NCI-H2029 (cell line): ENCODE measurements at regions not wholly inside any gene's neighbourhood (a gene's known extent, or its start where the extent isn't known, plus 50 kb on each side); places are given as distances from the start of the nearest gene placed in this dataset.

Experiments
- DNase-seq: peaks from one replicate; lab custom pipeline; 2025; lab: John Stamatoyannopoulos, UW

- no peak for DNase-seq
These were observed 133.4 kb upstream of the SMAD3 start for GRCh38 chr15:66931768-66932633.

GRCh38 chr15:66932634-66933024, 132.8 kb upstream of the SMAD3 start:
- DNase-seq = no peak

GRCh38 chr15:66933932-66934867, 131.2 kb upstream of the SMAD3 start:
- no peak for DNase-seq

GRCh38 chr15:66934868-66935520, 130.4 kb upstream of the SMAD3 start:
- DNase-seq = no peak

- DNase-seq = no peak
These were observed 129.7 kb upstream of the SMAD3 start for GRCh38 chr15:66935688-66936087.

GRCh38 chr15:66936109-66936860, 129.1 kb upstream of the SMAD3 start:
- no peak for DNase-seq

GRCh38 chr15:66936861-66937582, 128.4 kb upstream of the SMAD3 start:
- no peak for DNase-seq

GRCh38 chr15:66937588-66937987, 127.8 kb upstream of the SMAD3 start:
- DNase-seq = no peak

GRCh38 chr15:66938114-66938830, 127.1 kb upstream of the SMAD3 start:
- DNase-seq = no peak

GRCh38 chr15:66939016-66939415, 126.4 kb upstream of the SMAD3 start:
- no peak for DNase-seq

GRCh38 chr15:66939451-66940023, 125.9 kb upstream of the SMAD3 start:
- DNase-seq = no peak

GRCh38 chr15:66940368-66940767, 125.0 kb upstream of the SMAD3 start:
- no peak for DNase-seq

- no peak for DNase-seq
These were observed 124.2 kb upstream of the SMAD3 start for GRCh38 chr15:66941108-66941711.

- DNase-seq = no peak
These were observed 123.6 kb upstream of the SMAD3 start for GRCh38 chr15:66941791-66942190.

GRCh38 chr15:66942649-66943390, 122.6 kb upstream of the SMAD3 start:
- no peak for DNase-seq

- no peak for DNase-seq
These were observed 121.8 kb upstream of the SMAD3 start for GRCh38 chr15:66943456-66944095.

- DNase-seq = no peak
These were observed 121.3 kb upstream of the SMAD3 start for GRCh38 chr15:66944121-66944520.

GRCh38 chr15:66945286-66945685, 120.1 kb upstream of the SMAD3 start:
- no peak for DNase-seq
